B cell (primary cell): ENCODE measurements at regions not wholly inside any gene's neighbourhood (a gene's known extent, or its start where the extent isn't known, plus 50 kb on each side); places are given as distances from the start of the nearest gene placed in this dataset.

Experiments used
- ATAC-seq: fragments of 200-7000 bp; cut with Tn5 transposase; one replicate; pipeline ENCODE4 v1.10.0; 2021; ENCODE audit warnings: low read depth, mild to moderate bottlenecking, moderate number of reproducible peaks, moderate library complexity
- CTCF ChIA-PET: fragments of 350-600 bp; sonication (Branson Sonifier 250); formaldehyde crosslinking; loops from one replicate; lab custom pipeline; 2021; ENCODE audit warnings: antibody characterized with exemption, inconsistent platforms; lab: Charles Lee
- POLR2A ChIA-PET: fragments of 350-600 bp; sonication (Branson Sonifier 250); formaldehyde crosslinking; loops from one replicate; lab custom pipeline; 2021; ENCODE audit warnings: antibody characterized with exemption; lab: Charles Lee
- DNase-seq: peaks from one replicate; pipeline ENCODE4 v3.0.0; 2013
- H2AFZ ChIP-seq: 2 replicates; pipeline ENCODE4 v1.6.1; 2012; ENCODE audit warnings: mild to moderate bottlenecking, low read depth, low read length; ENCODE audit not compliant: insufficient read depth, poor library complexity, severe bottlenecking
- H3K27ac ChIP-seq, 2 donors: 1 replicate in 1 of 2; 2 replicates in 1 of 2; pipeline ENCODE4 v1.5.1; 2012 to 2013; ENCODE audit warnings: low read length in 2 of 2, mild to moderate bottlenecking in 2 of 2, moderate library complexity in 1 of 2
- H3K27me3 ChIP-seq, 4 experiments: fragments of 200-600 bp in 1 of 4; sonication (generic) in 1 of 4; replicated peaks in 1 of 4; 1 replicate in 2 of 4; 2 replicates in 2 of 4; pipeline versions ENCODE4 v1.6.1 to v1.7.0; 2013 to 2016; ENCODE audit warnings: low read length in 3 of 4, mild to moderate bottlenecking in 2 of 4, mixed read lengths in 1 of 4, moderate library complexity in 1 of 4; ENCODE audit not compliant: insufficient read depth in 4 of 4, control insufficient read depth in 3 of 4; ENCODE audit errors: control extremely low read depth in 1 of 4
- H3K36me3 ChIP-seq, 2 experiments: replicated peaks in 1 of 2; 1 replicate in 1 of 2; 2 replicates in 1 of 2; pipeline versions ENCODE4 v1.6.1 to v1.7.1; 2013; ENCODE audit warnings: low read length in 1 of 2; ENCODE audit not compliant: insufficient read depth in 2 of 2, control insufficient read depth in 1 of 2; ENCODE audit errors: control extremely low read depth in 1 of 2, extremely low read depth in 1 of 2
- H3K4me1 ChIP-seq, 2 donors: fragments of 200-600 bp in 1 of 2; sonication (generic) in 1 of 2; 1 replicate in 1 of 2; 2 replicates in 1 of 2; pipeline versions ENCODE4 v1.5.1 to v1.6.1; 2013 to 2017; ENCODE audit warnings: low read length in 2 of 2; ENCODE audit not compliant: control insufficient read depth in 2 of 2, insufficient read depth in 2 of 2
- H3K4me2 ChIP-seq: replicated peaks from 2 replicates; pipeline ENCODE3; 2012; ENCODE audit warnings: mild to moderate bottlenecking, low read depth, low read length; ENCODE audit not compliant: poor library complexity, severe bottlenecking
- H3K4me3 ChIP-seq, 5 experiments: fragments of 200-600 bp in 1 of 5; sonication (generic) in 1 of 5; 1 replicate in 3 of 5; 2 replicates in 2 of 5; pipeline versions ENCODE4 v1.5.1 to v1.7.0; 2011 to 2016; ENCODE audit warnings: low read length in 4 of 5, mild to moderate bottlenecking in 4 of 5, low read depth in 2 of 5, control low read depth in 1 of 5, moderate library complexity in 1 of 5; ENCODE audit not compliant: insufficient read depth in 1 of 5; ENCODE audit errors: control extremely low read depth in 1 of 5, extremely low read depth in 1 of 5
- H3K79me2 ChIP-seq: fragments of 200-600 bp; sonication (generic); one replicate; pipeline ENCODE4 v1.6.0; 2016; ENCODE audit warnings: low read length; ENCODE audit not compliant: control insufficient read depth, insufficient read depth
- H3K9ac ChIP-seq: fragments of 200-600 bp; sonication (generic); 2 replicates; pipeline ENCODE4 v1.6.1; 2017; ENCODE audit warnings: mild to moderate bottlenecking, low read length, moderate library complexity
- H3K9me3 ChIP-seq, 3 donors: one replicate each; pipeline versions ENCODE4 v1.6.1 to v1.7.1; 2013; ENCODE audit warnings: low read length in 2 of 3; ENCODE audit not compliant: control insufficient read depth in 2 of 3, insufficient read depth in 1 of 3; ENCODE audit errors: control extremely low read depth in 1 of 3
- H4K20me1 ChIP-seq: 2 replicates; pipeline ENCODE4 v1.6.0; 2012; ENCODE audit warnings: mild to moderate bottlenecking, low read length; ENCODE audit not compliant: insufficient read depth, control insufficient read depth, poor library complexity, severe bottlenecking
- H3K27ac Mint-ChIP-seq: one replicate; pipeline ENCODE4 v1.8.0; 2021; ENCODE audit warnings: mixed read lengths
- H3K27me3 Mint-ChIP-seq: one replicate; pipeline ENCODE4 v1.8.0; 2021; ENCODE audit warnings: mixed read lengths
- H3K4me1 Mint-ChIP-seq: one replicate; pipeline ENCODE4 v1.8.0; 2021; ENCODE audit warnings: mixed read lengths
- H3K4me3 Mint-ChIP-seq: one replicate; pipeline ENCODE4 v1.8.0; 2021; ENCODE audit warnings: mixed read lengths
- H3K9me3 Mint-ChIP-seq: one replicate; pipeline ENCODE4 v1.8.0; 2022; ENCODE audit warnings: mixed read lengths; ENCODE audit not compliant: insufficient read depth
- EZH2 ChIP-seq: IDR thresholded peaks from 2 replicates; pipeline ENCODE4 v1.6.1; 2012; ENCODE audit warnings: borderline replicate concordance, low read depth, mild to moderate bottlenecking, moderate library complexity, low read length; ENCODE audit not compliant: insufficient read depth, poor library complexity, severe bottlenecking
- WGBS: methylation state at CpG from one replicate; pipeline ENCODE4 v1.1.5; 2013; ENCODE audit warnings: missing lambda C conversion rate; ENCODE audit not compliant: insufficient coverage; 5-methylcytosine and 5-hydroxymethylcytosine counted together
- intact Hi-C: fragments of 100-400 bp; cut with micrococcal nuclease; formaldehyde crosslinking; loops from one replicate; pipeline ENCODE4 v1.10.0; 2022
- TF ChIP-seq, protein P1 (sequence below): fragments of 200-600 bp; IDR thresholded peaks from one replicate; pipeline ENCODE4 v1.8.0; 2022; ENCODE audit warnings: antibody characterized with exemption, mild to moderate bottlenecking

DNA sequence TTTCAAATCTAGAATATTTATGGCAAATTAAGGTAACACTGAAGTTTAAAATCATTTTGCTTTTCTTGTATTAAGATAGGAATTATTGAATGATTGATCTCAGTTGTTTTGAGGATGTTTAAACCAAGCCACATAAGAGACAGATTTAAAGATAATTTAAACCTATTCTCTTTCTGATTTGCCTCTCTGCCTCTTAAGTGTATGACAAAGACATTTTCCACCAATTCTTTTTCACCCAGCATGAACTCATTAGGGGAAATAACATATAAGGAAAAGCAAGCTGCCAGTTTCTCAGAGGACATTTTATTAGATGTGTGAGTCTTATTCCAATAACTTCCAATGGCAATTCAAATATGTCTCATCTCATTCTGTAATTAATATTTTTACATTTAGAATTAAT, 568.3 kb upstream of the MEF2C start:
- no peak for DNase-seq
- H4K20me1 ChIP-seq: no peaks in the 10 kb centered on the region
- peaks cover 68% of the 10 kb centered on the region for H3K4me1 Mint-ChIP-seq
- no peaks in the 10 kb centered on the region for H3K36me3 ChIP-seq
- H3K79me2 ChIP-seq: peaks cover 12% of the 10 kb centered on the region
- POLR2A ChIA-PET: no interaction called here
- TF ChIP-seq EZH2: no peak
- TF ChIP-seq, protein P1, sequence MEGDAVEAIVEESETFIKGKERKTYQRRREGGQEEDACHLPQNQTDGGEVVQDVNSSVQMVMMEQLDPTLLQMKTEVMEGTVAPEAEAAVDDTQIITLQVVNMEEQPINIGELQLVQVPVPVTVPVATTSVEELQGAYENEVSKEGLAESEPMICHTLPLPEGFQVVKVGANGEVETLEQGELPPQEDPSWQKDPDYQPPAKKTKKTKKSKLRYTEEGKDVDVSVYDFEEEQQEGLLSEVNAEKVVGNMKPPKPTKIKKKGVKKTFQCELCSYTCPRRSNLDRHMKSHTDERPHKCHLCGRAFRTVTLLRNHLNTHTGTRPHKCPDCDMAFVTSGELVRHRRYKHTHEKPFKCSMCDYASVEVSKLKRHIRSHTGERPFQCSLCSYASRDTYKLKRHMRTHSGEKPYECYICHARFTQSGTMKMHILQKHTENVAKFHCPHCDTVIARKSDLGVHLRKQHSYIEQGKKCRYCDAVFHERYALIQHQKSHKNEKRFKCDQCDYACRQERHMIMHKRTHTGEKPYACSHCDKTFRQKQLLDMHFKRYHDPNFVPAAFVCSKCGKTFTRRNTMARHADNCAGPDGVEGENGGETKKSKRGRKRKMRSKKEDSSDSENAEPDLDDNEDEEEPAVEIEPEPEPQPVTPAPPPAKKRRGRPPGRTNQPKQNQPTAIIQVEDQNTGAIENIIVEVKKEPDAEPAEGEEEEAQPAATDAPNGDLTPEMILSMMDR: no peak
- no peaks in the 10 kb centered on the region for H3K27me3 Mint-ChIP-seq
- H3K4me2 ChIP-seq: peak overlapping the region; percentile 26
- no peaks in the 10 kb centered on the region for H3K9me3 Mint-ChIP-seq
- intact Hi-C loops: no loop called here
- CTCF ChIA-PET: interaction anchor here (0.6 kb wide), 1 partner anchor 138 kb away, joined by 3 read pairs; no protein-coding TSS in a partner anchor
- no peak overlapping the region for H3K4me3 Mint-ChIP-seq
- no peak for ATAC-seq
- H2AFZ ChIP-seq: peak overlapping the region; percentile 40
- peak overlapping the region in 1 of 2 donors; percentile 76 for H3K27ac ChIP-seq
- H3K27me3 ChIP-seq: no peaks in the 10 kb centered on the region
- peaks cover 45 to 74% of the 10 kb centered on the region in 2 donors for H3K4me1 ChIP-seq
- H3K9me3 ChIP-seq: peaks cover 0 to 3% (median 2%) of the 10 kb centered on the region in 3 donors
- peak overlapping the region in 1 of 5 experiments; percentile 15 for H3K4me3 ChIP-seq
- H3K9ac ChIP-seq: no peak overlapping the region
- peak overlapping the region; percentile 71 for H3K27ac Mint-ChIP-seq

GRCh38 chr5:89450149-89450538, 567.2 kb upstream of the MEF2C start:
- no peaks in the 10 kb centered on the region for H3K27me3 ChIP-seq
- H3K9me3 ChIP-seq: peaks cover 0 to 3% (median 2%) of the 10 kb centered on the region in 3 donors
- H4K20me1 ChIP-seq: no peaks in the 10 kb centered on the region
- Mint-ChIP-seq H3K4me1 (peaks cover 71% of the 10 kb centered on the region), H3K9me3 (no peaks in the 10 kb centered on the region), H3K27ac (peak overlapping the region; percentile 83), H3K27me3 (no peaks in the 10 kb centered on the region), H3K4me3 (peak overlapping the region; percentile 20)
- H3K4me2 ChIP-seq: peak overlapping the region; percentile 15
- CTCF ChIA-PET: interaction anchor here (0.8 kb wide), 1 partner anchor 565 kb away, joined by 3 read pairs; no protein-coding TSS in a partner anchor
- peaks cover 12% of the 10 kb centered on the region for H3K79me2 ChIP-seq
- no peak overlapping the region for H3K9ac ChIP-seq
- H3K27ac ChIP-seq: peak overlapping the region in 1 of 2 donors; percentile 89
- TF ChIP-seq EZH2: no peak
- TF ChIP-seq, protein P1: no peak
- no CpG with 5 or more reads among the region's 1 CpG for WGBS
- ATAC-seq (no peak), DNase-seq (no peak)
- intact Hi-C loops: no loop called here
- peak overlapping the region; percentile 36 for H2AFZ ChIP-seq
- H3K36me3 ChIP-seq: no peaks in the 10 kb centered on the region
- H3K4me1 ChIP-seq: peaks cover 55 to 84% of the 10 kb centered on the region in 2 donors
- no peak overlapping the region for H3K4me3 ChIP-seq
- POLR2A ChIA-PET: interaction anchor here (0.9 kb wide), 1 partner anchor 13 kb away, joined by 3 read pairs; no protein-coding TSS in a partner anchor
